HCT116 (cell line): ENCODE measurements at regions not wholly inside any gene's neighbourhood (a gene's known extent, or its start where the extent isn't known, plus 50 kb on each side); places are given as distances from the start of the nearest gene placed in this dataset.

Source experiments
- ATAC-seq: fragments of 200-7000 bp; cut with Tn5 transposase; 2 replicates; pipeline ENCODE4 v1.9.1; 2020; ENCODE audit warnings: mild to moderate bottlenecking, moderate library complexity
- BruUV-seq: library from RNA; stranded (reverse); fragments of 400-500 nt; replicated peaks from 2 replicates; lab custom pipeline; 2021; lab: Mats Ljungman, UMichigan
- CTCF ChIA-PET: fragments of 300-600 bp; sonication (Branson Sonifier 250); formaldehyde crosslinking; loops from one replicate; lab custom pipeline; 2021; ENCODE audit warnings: antibody characterized with exemption; lab: Charles Lee
- POLR2A ChIA-PET: fragments of 300-600, 350-600 bp; sonication (Branson Sonifier 250); formaldehyde crosslinking; loops from one replicate; lab custom pipeline; 2021; ENCODE audit warnings: antibody characterized with exemption; lab: Charles Lee
- RAD21 ChIA-PET, 2 experiments: fragments of 300-600 bp; sonication (Branson Sonifier 250); formaldehyde crosslinking; loops; one replicate each; lab custom pipeline; 2023; ENCODE audit warnings: low total read pairs in 2 of 2; ENCODE audit not compliant: uncharacterized antibody in 2 of 2, unreplicated experiment in 2 of 2, low non-redundant PET in 1 of 2; lab: Charles Lee
- DNase-seq: peaks from one replicate; pipeline ENCODE4 v3.0.0-alpha.2; 2010; ENCODE audit warnings: low read depth, low spot score
- H2AFZ ChIP-seq: fragments of 200-600 bp; shearing (Covaris generic), sonication (generic); 2 replicates; pipeline ENCODE4 v1.6.1; 2017; ENCODE audit warnings: low read depth, mixed run types, mixed read lengths, antibody characterized with exemption, low read length; ENCODE audit not compliant: poor library complexity, severe bottlenecking
- H3K27ac ChIP-seq: 2 replicates; pipeline ENCODE4 v1.5.1; 2012; ENCODE audit warnings: low read depth, low read length
- H3K27me3 ChIP-seq: fragments of 200-600 bp; sonication (generic); 2 replicates; pipeline ENCODE4 v1.6.1; 2016; ENCODE audit warnings: mixed run types, low read length, mixed read lengths; ENCODE audit not compliant: insufficient read depth
- H3K36me3 ChIP-seq, 2 experiments: fragments of 200-500 bp in 1 of 2; fragments of 200-600 bp in 1 of 2; sonication (Bioruptor generic) in 1 of 2; sonication (generic) in 1 of 2; 2 replicates each; pipeline versions ENCODE4 v1.5.1 to v1.6.1; 2014 to 2016; ENCODE audit warnings: low read length in 2 of 2, inconsistent platforms in 1 of 2, mixed read lengths in 1 of 2, mixed run types in 1 of 2; ENCODE audit not compliant: insufficient read depth in 2 of 2, control insufficient read depth in 1 of 2
- H3K4me1 ChIP-seq, 2 experiments: fragments of 200-600 bp in 1 of 2; sonication (generic) in 1 of 2; 2 replicates each; pipeline versions ENCODE4 v1.5.1 to v1.6.1; 2012 to 2017; ENCODE audit warnings: low read length in 2 of 2, inconsistent platforms in 1 of 2, mild to moderate bottlenecking in 1 of 2, mixed read lengths in 1 of 2, mixed run types in 1 of 2, moderate library complexity in 1 of 2; ENCODE audit not compliant: insufficient read depth in 2 of 2, control insufficient read depth in 1 of 2
- H3K4me2 ChIP-seq: fragments of 200-600 bp; sonication (generic); 2 replicates; pipeline ENCODE4 v1.6.1; 2017; ENCODE audit warnings: mixed run types, low read length, mixed read lengths
- H3K4me3 ChIP-seq, 2 experiments: fragments of 200-600 bp in 1 of 2; sonication (generic) in 1 of 2; replicated peaks in 1 of 2; 2 replicates each; pipeline ENCODE4 v1.5.1; 2011 to 2016; ENCODE audit warnings: low read length in 2 of 2, control low read depth in 1 of 2, low read depth in 1 of 2, mild to moderate bottlenecking in 1 of 2, mixed read lengths in 1 of 2, mixed run types in 1 of 2
- H3K79me2 ChIP-seq: fragments of 200-600 bp; sonication (generic); 2 replicates; pipeline ENCODE4 v1.6.1; 2017; ENCODE audit warnings: mild to moderate bottlenecking, mixed run types, low read length, moderate library complexity, mixed read lengths; ENCODE audit not compliant: insufficient read depth
- H3K9ac ChIP-seq: fragments of 200-600 bp; sonication (generic); 2 replicates; pipeline ENCODE4 v1.6.1; 2016; ENCODE audit warnings: low read length, mixed read lengths
- H3K9me2 ChIP-seq: fragments of 200-600 bp; sonication (generic), shearing (Covaris generic); 2 replicates; pipeline ENCODE4 v1.6.1; 2017; ENCODE audit warnings: mixed run types, mild to moderate bottlenecking, moderate library complexity; ENCODE audit not compliant: insufficient read depth
- H3K9me3 ChIP-seq, 2 experiments: fragments of 200-500 bp in 1 of 2; fragments of 200-600 bp in 1 of 2; sonication (Bioruptor generic) in 1 of 2; sonication (generic) in 1 of 2; 2 replicates each; pipeline ENCODE4 v1.6.1; 2014 to 2017; ENCODE audit warnings: low read length in 2 of 2, mixed read lengths in 2 of 2, inconsistent platforms in 1 of 2, low read depth in 1 of 2, mild to moderate bottlenecking in 1 of 2, mixed run types in 1 of 2, moderate library complexity in 1 of 2; ENCODE audit not compliant: control insufficient read depth in 1 of 2, insufficient read depth in 1 of 2
- H4K20me1 ChIP-seq: fragments of 200-600 bp; sonication (generic), shearing (Covaris generic); 2 replicates; pipeline ENCODE4 v1.6.1; 2017; ENCODE audit warnings: mixed run types, mild to moderate bottlenecking, moderate library complexity; ENCODE audit not compliant: insufficient read depth
- CBX3 ChIP-seq: IDR thresholded peaks from 2 replicates; pipeline ENCODE4 v1.6.1; 2012; ENCODE audit warnings: low read depth
- CEBPB ChIP-seq: IDR thresholded peaks from 2 replicates; pipeline ENCODE4 v1.6.1; 2012; ENCODE audit warnings: low read depth
- EGR1 ChIP-seq: IDR thresholded peaks from 2 replicates; pipeline ENCODE4 v1.6.1; 2012; ENCODE audit warnings: low read depth
- EZH2 ChIP-seq: fragments of 200-600 bp; sonication (generic); IDR thresholded peaks from 2 replicates; pipeline ENCODE4 v1.6.1; 2017; ENCODE audit warnings: antibody characterized with exemption, mixed run types
- FOSL1 ChIP-seq: IDR thresholded peaks from 2 replicates; pipeline ENCODE4 v1.6.1; 2012; ENCODE audit warnings: low read depth
- JUND ChIP-seq: IDR thresholded peaks from 2 replicates; pipeline ENCODE4 v1.6.1; 2012
- POLR2AphosphoS5 ChIP-seq: IDR thresholded peaks from 2 replicates; pipeline ENCODE4 v1.6.1; 2011; ENCODE audit warnings: mild to moderate bottlenecking, low read depth, low read length, moderate library complexity
- RAD21 ChIP-seq: IDR thresholded peaks from 2 replicates; pipeline ENCODE4 v1.6.1; 2012; ENCODE audit warnings: low read depth, mild to moderate bottlenecking
- SIN3A ChIP-seq: IDR thresholded peaks from 2 replicates; pipeline ENCODE4 v1.6.1; 2012; ENCODE audit warnings: low read depth
- SP1 ChIP-seq: IDR thresholded peaks from 2 replicates; pipeline ENCODE4 v1.6.1; 2012; ENCODE audit warnings: low read depth
- SRF ChIP-seq: IDR thresholded peaks from 2 replicates; pipeline ENCODE4 v1.6.1; 2012; ENCODE audit warnings: low read depth
- ZFX ChIP-seq: fragments of 450-650 bp; IDR thresholded peaks from 2 replicates; pipeline ENCODE4 v1.6.1; 2017
- ZNF274 ChIP-seq: fragments of 200-500 bp; sonication (Bioruptor generic); IDR thresholded peaks from 2 replicates; pipeline ENCODE4 v1.6.1; 2014; ENCODE audit warnings: mild to moderate bottlenecking, low read depth, low read length, inconsistent platforms
- intact Hi-C: fragments of 100-400 bp; cut with micrococcal nuclease; formaldehyde crosslinking; loops from 2 replicates; pipeline ENCODE4 v1.10.0; 2022
- TF ChIP-seq, protein P1 (sequence below), 3 experiments: fragments of 200-600 bp in 1 of 3; sonication (generic) in 1 of 3; IDR thresholded peaks in 2 of 3; conservative IDR thresholded peaks in 1 of 3; 2 replicates each; pipeline ENCODE4 v1.5.1; 2012 to 2017; ENCODE audit warnings: low read depth in 2 of 3, low read length in 2 of 3, antibody characterized with exemption in 1 of 3, borderline replicate concordance in 1 of 3, control low read depth in 1 of 3, mild to moderate bottlenecking in 1 of 3, mixed read lengths in 1 of 3, mixed run types in 1 of 3, moderate library complexity in 1 of 3; ENCODE audit not compliant: insufficient read depth in 1 of 3
- TF ChIP-seq, protein P2 (sequence below): IDR thresholded peaks from 2 replicates; pipeline ENCODE4 v1.6.1; 2011; ENCODE audit warnings: mild to moderate bottlenecking, low read length, moderate library complexity; ENCODE audit not compliant: insufficient replicate concordance; ENCODE audit errors: extremely low read depth
- TF ChIP-seq, protein P3 (sequence below): IDR thresholded peaks from 2 replicates; pipeline ENCODE4 v1.6.1; 2012; ENCODE audit warnings: low read depth
- TF ChIP-seq, protein P4 (sequence below): IDR thresholded peaks from 2 replicates; pipeline ENCODE4 v1.6.1; 2012

DNA sequence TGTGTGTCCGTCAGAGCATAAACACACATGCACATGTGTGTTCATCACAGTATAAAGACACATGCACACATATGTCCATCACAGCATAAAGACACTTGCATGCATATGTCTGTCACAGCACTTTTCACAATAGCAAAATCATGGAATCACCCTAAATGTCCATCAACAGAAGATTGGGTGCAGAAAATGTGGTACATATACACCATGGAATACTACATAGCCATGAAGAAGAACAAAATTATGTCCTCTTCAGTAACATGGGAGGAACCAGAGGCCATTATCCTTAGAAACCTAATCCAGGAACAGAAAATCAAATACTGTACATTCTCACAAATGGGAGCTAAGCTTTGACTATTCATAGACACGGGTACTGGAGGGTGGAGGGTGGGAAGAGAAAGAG, 732.2 kb downstream of the GALR1 start:
- RAD21 ChIA-PET = no interaction called here
- no peak overlapping the region for H3K4me3 ChIP-seq
- no peak overlapping the region for H3K4me2 ChIP-seq
- TF ChIP-seq POLR2AphosphoS5 = no peak
- TF ChIP-seq SP1 = no peak
- TF ChIP-seq CEBPB = no peak
- no peak for TF ChIP-seq EGR1
- TF ChIP-seq ZNF274 = no peak
- no peak for TF ChIP-seq RAD21
- TF ChIP-seq ZFX = no peak
- no peak for TF ChIP-seq JUND
- TF ChIP-seq, protein P1, sequence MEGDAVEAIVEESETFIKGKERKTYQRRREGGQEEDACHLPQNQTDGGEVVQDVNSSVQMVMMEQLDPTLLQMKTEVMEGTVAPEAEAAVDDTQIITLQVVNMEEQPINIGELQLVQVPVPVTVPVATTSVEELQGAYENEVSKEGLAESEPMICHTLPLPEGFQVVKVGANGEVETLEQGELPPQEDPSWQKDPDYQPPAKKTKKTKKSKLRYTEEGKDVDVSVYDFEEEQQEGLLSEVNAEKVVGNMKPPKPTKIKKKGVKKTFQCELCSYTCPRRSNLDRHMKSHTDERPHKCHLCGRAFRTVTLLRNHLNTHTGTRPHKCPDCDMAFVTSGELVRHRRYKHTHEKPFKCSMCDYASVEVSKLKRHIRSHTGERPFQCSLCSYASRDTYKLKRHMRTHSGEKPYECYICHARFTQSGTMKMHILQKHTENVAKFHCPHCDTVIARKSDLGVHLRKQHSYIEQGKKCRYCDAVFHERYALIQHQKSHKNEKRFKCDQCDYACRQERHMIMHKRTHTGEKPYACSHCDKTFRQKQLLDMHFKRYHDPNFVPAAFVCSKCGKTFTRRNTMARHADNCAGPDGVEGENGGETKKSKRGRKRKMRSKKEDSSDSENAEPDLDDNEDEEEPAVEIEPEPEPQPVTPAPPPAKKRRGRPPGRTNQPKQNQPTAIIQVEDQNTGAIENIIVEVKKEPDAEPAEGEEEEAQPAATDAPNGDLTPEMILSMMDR (IDR thresholded peaks at IDR 0.05 in 2 of 3, conservative IDR thresholded peaks at IDR 0.05 in 1 of 3; ENCODE audit: borderline replicate concordance in 1 of 3, insufficient read depth in 1 of 3, low read depth in 2 of 3, low read length in 2 of 3) = no peak
- TF ChIP-seq, protein P2, sequence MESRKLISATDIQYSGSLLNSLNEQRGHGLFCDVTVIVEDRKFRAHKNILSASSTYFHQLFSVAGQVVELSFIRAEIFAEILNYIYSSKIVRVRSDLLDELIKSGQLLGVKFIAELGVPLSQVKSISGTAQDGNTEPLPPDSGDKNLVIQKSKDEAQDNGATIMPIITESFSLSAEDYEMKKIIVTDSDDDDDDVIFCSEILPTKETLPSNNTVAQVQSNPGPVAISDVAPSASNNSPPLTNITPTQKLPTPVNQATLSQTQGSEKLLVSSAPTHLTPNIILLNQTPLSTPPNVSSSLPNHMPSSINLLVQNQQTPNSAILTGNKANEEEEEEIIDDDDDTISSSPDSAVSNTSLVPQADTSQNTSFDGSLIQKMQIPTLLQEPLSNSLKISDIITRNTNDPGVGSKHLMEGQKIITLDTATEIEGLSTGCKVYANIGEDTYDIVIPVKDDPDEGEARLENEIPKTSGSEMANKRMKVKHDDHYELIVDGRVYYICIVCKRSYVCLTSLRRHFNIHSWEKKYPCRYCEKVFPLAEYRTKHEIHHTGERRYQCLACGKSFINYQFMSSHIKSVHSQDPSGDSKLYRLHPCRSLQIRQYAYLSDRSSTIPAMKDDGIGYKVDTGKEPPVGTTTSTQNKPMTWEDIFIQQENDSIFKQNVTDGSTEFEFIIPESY = no peak
- TF ChIP-seq SIN3A = no peak
- TF ChIP-seq FOSL1 = no peak
- TF ChIP-seq CBX3 = no peak
- no peak for TF ChIP-seq EZH2
- TF ChIP-seq SRF = no peak
- TF ChIP-seq, protein P3, sequence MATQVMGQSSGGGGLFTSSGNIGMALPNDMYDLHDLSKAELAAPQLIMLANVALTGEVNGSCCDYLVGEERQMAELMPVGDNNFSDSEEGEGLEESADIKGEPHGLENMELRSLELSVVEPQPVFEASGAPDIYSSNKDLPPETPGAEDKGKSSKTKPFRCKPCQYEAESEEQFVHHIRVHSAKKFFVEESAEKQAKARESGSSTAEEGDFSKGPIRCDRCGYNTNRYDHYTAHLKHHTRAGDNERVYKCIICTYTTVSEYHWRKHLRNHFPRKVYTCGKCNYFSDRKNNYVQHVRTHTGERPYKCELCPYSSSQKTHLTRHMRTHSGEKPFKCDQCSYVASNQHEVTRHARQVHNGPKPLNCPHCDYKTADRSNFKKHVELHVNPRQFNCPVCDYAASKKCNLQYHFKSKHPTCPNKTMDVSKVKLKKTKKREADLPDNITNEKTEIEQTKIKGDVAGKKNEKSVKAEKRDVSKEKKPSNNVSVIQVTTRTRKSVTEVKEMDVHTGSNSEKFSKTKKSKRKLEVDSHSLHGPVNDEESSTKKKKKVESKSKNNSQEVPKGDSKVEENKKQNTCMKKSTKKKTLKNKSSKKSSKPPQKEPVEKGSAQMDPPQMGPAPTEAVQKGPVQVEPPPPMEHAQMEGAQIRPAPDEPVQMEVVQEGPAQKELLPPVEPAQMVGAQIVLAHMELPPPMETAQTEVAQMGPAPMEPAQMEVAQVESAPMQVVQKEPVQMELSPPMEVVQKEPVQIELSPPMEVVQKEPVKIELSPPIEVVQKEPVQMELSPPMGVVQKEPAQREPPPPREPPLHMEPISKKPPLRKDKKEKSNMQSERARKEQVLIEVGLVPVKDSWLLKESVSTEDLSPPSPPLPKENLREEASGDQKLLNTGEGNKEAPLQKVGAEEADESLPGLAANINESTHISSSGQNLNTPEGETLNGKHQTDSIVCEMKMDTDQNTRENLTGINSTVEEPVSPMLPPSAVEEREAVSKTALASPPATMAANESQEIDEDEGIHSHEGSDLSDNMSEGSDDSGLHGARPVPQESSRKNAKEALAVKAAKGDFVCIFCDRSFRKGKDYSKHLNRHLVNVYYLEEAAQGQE = no peak
- TF ChIP-seq, protein P4, sequence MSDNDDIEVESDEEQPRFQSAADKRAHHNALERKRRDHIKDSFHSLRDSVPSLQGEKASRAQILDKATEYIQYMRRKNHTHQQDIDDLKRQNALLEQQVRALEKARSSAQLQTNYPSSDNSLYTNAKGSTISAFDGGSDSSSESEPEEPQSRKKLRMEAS = no peak
- POLR2A ChIA-PET = no interaction called here
- H3K9me2 ChIP-seq = no peaks in the 10 kb centered on the region
- no peak overlapping the region for H2AFZ ChIP-seq
- peaks cover 9 to 31% of the 10 kb centered on the region in 2 experiments; a peak in 2 of 4 replicates for H3K9me3 ChIP-seq
- DNase-seq (no peak), ATAC-seq (no peak)
- H4K20me1 ChIP-seq = no peaks in the 10 kb centered on the region
- H3K27ac ChIP-seq = no peak overlapping the region
- no peaks in the 10 kb centered on the region for H3K4me1 ChIP-seq
- H3K9ac ChIP-seq = no peak overlapping the region
- H3K79me2 ChIP-seq = no peaks in the 10 kb centered on the region
- no TSS peak for BruUV-seq
- H3K36me3 ChIP-seq = no peaks in the 10 kb centered on the region
- CTCF ChIA-PET = no interaction called here
- no peaks in the 10 kb centered on the region for H3K27me3 ChIP-seq
- intact Hi-C loops = no loop called here
